Stimulated activated CD4-positive, alpha-beta T cell treated with anti-CD3 and anti-CD28 coated beads, Interleukin-15, amount 100 ng/mL, for 24 hours (primary cell): ENCODE measurements at regions not wholly inside any gene's neighbourhood (a gene's known extent, or its start where the extent isn't known, plus 50 kb on each side); places are given as distances from the start of the nearest gene placed in this dataset.

Source experiments
- DNase-seq: peaks from one replicate; pipeline ENCODE4 v3.0.0-alpha.2; 2020

DNA sequence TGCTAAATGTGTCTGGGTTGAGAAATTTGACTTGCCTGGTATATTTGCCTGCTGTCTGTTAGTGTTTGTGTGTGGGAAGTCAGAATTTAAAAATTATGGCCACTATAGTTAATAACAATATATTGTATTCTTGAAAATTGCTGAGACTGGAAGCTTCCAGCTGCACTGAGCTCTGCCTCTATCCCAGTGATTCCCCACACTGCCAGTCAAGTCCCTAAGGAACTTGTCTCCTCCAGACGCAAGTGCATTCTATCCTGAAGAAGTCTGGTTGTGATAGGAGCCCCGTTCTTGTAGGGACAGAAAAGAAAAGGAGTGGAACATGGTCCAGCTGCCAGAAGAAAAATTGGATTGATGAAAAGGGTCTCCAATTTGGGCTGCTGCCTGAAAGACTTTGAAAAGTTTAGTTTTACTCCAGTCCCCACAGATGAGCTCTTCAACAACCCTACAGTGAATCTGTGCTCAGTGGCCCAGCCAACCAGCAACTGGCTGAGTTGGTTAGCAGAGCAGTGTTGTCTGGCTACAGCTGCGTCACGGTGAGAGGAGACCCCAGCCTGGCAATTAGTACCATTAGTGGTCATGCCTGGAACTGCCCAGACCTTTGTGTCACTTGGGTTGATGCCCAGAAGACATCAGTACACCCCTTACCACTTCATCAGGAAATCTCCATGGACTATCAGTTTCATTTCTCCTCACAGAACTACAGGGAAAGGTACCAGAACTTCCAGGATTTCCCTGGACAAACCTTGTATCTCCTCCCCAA lies 183.1 kb upstream of the MCHR2 start:
- no peak for DNase-seq

DNA sequence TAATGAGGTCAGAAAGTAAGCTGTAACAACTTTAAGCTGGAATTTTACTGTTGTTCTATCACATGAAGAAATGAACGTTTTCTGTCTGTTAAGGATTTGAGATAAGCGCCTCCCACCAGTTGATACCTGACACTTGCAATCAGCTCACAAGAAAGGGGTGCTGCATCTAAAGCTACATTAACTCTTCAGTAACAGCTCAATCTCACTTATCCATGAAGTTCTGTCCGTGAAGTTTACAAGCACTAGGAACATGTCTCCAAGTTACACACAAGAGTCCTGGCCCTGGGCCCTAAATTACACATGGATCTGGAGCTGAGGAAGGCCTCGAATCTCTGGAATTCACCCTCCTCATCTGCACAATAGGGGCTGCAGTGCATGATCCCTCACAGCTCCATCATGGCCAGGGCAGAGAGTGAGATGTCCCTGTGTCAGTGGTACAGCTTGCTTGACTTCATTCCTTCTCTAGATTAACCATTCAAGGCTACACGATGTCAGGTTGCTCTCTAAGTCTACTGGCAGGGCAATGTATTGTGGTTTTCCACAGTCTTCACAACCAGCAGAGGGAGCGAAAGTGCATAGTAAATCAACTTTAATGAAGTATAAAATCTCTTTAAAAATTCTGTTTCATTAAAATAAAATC lies 182.4 kb upstream of the MCHR2 start:
- no peak for DNase-seq

DNA sequence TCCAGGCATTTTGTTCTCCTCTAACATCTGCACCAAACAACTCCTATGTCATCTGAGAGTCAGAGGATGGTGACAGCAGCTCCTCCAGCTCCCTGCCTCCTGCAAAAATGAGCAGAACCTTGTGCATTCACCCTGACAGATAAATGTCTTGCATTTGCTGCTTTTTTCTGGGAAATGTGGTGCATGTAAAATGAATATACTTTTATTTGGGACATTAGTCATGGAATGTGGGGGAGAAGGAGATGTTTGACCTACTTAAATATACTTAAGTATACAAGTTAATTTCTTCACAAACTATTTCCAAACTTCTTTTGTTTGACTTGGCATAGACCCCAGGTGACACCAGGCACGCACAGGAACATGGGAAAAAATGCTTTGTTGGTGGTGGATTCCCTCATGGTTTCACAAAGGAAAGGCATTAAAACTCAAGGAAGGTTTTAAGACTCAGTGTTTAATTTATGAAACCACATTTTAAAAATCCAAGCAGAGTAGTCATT lies 181.8 kb upstream of the MCHR2 start:
- no peak for DNase-seq

DNA sequence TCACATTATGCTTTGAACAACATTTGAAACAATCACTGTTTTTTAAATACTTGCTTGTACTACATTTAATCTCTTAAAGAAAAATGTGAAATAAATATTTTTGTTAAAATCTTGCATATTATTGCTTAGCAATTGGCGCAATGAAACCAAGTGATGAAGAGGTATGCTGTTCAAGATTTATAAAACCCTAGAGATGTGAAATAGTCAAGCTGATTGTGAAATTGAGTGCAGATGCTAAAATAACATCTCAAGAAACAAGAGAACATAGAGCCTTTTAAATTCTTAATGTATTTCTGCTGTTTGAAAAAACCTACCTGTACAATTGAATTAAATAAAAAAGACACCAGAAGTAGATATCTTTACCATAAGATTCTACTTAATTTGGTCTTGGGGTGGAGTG lies 179.2 kb upstream of the MCHR2 start:
- DNase-seq = no peak

DNA sequence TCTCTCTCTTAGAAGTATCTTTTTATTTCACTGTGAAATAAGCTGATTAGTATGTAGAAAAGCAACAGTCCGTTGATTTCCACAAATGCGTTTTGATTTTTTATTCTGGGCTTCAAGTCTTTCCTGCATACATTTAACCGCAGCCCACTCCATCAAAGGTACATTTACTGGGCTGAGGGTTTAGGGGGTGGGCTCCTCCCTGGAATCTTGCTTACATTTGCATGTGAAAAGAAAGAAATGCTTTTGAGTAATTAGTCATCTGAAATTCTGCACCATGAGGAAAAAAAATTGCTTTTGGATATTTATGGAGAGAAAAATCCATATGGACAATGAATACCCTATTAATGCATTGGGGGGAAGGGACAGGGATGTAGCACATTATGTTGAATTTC lies 178.3 kb upstream of the MCHR2 start:
- no peak for DNase-seq

DNA sequence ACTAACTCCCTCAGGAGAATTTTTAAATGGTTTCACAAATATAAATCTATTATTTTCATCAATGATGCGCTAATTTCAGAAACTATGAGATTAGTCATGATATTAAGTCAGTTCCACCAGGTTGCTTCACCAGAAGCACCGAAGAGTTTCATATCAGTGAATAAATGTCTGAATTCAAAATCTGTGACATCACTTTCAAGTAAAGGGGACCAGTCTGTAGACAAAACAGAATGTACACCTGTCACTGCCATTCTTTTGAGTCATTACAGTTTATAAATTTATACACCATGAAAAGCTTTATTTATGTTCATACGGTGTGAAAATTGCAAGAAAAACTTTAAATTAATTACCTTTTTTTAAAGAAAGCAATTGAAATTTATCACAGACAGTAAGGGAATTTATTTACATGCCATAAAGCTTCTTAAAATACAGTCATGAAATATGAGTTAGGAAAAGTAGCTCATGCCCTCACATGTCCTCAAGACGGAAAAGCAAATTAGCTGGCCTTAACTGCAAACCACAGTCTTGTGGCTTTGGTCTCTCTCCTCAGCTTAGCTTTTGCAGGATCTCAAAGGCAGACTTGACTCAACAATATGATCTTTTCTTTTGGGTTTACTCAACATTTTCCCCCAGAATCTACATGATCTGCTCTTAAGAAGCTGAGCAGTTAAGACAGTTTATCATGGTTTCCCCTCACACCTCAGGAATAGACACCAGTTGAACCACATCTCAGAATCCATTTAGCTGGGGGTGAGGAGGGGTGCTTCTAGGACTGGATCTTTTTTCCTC lies 177.7 kb upstream of the MCHR2 start:
- DNase-seq = no peak

DNA sequence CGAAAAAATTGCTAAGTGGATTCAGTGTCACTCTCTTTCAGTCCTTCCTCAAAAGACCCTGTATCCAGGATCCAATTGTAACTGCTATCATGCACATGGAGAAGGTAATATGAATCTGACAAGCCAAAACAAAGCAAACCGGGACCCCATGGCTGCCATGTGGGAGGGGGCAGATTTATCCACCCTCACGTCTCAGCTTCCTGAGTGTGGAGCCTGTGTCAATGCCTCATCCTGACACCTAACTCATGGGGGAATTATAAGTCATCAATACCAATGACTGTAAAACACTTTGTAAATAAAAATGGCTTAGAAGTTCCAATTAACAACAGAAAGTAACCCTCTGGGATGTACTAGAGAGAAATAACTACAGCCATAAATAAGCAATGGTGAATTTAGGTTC lies 174.1 kb upstream of the MCHR2 start:
- DNase-seq = no peak

DNA sequence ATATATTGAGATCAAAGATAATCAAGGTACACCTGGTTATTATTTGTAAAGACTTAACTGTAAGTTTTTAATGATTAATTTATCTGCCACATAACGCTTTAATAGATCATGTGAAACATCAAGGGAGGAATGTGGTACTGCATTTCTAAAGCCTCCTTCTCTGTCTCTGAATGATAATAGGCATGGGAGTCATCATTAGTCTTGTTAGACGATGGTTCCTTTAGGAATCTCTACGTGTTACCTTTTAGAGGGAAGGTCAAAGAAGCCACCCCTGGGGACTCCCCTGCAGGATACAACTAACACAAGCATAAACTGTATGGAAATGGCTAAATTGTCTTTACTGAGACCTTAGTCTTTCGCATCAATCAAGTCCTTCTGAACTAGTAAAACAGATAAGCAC lies 173.6 kb upstream of the MCHR2 start:
- no peak for DNase-seq

DNA sequence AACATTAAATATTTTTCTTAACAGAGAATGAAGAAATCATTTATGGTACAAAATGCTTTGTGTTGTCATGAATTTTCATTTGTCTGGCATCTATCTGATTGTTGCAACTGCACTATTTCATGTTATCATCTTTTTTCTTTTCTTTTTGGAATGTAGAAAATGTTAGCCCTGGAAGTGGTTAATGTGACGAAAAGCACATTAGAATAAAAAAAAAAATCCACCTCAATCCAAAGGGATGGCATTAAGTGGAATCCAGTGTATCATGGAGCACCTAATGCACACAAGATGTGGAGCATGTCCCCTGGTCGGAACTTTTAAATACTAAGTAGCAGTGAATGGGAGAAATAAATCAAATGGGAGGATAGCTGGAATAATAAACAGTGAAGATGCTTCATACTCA lies 172.9 kb upstream of the MCHR2 start:
- DNase-seq = no peak

DNA sequence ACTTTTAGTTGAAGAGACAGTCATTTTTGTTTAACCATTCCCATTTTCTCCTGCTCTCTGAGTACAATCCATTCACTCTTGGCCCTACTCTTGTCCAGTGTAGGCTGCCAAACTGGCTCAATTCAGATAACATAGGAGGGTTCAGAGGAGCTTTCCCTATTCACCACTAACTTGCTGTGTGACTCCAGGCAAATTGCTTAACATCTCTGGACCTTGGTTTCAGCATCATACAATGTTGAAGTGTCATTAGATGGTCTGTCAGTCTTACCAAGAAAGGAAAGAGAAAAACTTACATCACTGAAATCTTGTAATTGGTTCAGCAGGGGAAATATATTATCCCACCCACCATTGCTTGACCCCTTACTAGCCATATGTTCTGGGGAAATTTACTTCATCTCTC lies 171.4 kb upstream of the MCHR2 start:
- DNase-seq = no peak

DNA sequence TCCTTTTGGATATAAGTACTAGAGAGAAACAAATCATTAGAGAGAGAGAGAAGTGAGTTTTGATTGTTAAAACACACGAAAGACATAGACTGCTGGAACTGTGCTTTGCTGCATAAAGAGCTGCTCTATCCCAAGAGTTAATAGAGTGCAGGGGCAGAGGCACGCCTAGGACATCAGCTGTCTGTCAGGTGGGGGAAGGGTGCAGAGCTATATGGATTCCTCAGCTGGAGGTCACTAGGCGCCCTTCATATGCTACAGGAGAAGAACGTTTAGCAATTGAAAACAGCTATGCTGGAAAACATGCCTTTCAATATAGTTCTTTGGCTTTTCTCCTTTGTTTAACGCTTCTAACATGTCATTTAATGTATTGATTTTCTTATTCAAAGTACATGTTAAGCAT lies 169.0 kb upstream of the MCHR2 start:
- no peak for DNase-seq

DNA sequence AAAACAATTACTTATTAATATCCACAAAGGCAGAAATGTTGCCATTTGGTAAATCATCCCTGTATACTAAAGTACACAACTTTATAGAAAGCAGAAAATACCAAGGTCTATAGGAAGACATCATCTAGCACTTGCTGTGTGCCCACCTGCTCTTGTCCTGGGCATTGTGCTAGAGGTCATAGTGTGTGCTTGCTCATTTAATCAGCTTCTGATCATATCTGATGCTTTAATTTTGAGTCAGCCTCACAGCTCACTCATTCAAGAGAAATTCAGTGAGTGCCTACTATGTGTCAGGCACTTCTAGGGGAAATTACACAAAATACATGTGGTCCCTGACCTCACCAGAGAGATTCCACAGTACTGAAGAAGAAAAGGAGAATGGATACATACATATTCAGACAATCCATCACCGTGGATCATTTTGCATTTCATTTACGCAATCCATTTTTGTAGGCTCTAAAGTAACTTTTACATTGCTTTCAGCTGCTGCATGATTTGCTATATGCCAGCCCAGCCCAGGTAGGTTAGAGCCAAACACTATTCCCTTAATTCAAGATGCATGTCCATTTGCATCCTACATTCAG lies 167.9 kb upstream of the MCHR2 start:
- DNase-seq = no peak

DNA sequence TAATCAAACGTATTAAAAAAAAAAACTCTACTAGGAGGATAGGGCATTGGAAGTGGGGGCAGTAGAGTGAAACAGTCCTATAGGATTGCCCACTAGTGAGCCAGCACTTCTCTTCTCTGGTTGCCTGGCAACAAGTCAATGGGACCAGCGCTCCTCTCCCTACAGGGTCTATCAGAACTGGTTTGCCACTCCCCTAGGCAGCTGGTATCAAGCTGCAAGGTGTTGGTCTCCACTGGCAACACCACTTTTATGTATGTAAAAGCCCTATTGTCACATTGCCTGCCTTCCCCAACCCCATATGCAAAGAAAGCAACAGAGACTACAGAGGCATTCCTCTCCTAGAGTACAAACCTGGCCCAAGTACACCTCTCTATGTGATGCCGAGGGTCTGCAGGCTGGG lies 166.9 kb upstream of the MCHR2 start:
- no peak for DNase-seq

DNA sequence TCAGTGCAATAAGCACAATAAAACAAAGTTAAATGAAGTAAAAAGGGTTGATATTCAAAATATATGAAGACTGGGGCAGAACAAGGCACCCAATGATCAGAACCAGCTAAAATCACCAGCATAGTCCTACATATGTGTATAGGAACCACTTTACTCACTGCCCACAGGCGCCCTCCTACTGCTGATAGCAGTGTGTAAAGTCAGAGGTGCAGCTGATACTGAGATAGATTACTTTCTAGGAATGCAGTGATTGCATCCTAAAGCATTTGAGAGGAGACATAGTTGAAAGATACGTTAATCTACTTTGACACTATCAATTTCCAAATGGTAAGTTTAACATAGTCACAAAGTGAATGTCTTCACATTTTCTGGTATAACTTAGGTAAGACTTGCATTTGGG lies 161.1 kb upstream of the MCHR2 start:
- DNase-seq = no peak

DNA sequence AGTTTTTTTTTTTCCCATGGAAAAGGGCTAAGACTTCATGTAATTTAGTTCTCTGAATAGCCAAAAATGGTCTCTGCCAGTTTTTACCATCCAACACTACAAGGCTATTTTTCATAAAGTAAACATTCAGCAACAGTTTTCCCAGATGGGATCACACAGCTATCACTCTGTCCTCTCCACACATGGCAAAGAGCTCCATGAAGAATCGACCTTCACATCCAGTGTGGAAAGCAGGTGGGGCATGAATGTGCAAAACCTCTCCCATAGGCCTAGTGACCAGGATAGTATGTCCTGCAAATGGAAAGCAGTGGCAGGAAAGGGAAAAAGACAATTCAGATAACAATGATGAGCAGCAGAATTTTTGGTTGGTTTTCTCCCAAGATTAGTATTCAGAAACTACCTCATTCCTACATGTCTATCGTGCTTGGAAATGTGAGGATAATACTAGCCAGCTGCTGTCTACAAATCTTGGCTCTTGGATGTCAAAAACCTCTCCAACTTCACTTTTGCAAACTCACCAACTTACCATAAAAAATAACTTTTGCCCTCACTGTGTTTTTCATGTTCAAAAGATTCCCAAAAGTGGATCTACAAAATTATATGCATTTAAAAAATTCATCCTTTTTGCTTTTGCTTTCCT lies 159.7 kb upstream of the MCHR2 start:
- DNase-seq = no peak

DNA sequence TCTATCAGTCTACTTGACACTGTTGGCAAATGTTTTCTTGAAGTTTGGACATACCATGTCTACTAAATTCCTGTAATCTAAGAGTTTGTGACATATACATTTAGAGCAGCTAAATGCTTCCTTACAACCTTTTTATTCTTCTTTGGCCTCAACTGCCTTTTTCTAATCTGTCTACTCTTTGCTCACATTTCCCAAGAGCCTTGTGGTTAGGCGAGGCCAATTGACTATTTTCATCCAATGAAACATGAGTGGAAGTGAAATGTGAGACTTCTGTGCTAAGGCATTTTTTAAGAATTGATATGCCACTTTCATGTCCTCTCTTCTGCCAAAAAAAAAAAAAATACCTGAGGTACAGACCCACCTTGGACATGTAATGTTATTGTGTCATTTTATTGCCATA lies 158.2 kb upstream of the MCHR2 start:
- DNase-seq = no peak

DNA sequence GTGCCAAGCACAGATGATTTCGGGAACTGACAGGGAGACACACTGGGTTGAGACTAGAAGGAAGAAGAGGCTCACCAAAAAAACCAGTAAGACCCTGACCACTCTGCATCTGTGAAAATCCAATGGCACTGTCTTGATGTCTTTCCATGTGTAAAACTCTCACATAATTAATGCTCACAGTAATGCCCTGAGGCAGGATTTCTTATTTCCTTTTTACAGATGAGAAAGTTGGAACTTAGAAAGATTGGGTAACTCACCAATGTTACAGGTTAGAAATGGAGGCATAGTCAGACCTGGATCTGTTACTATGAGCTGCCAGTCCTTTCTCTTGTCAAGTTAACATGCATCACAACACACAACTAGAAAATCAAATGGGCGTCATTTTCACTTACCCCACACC lies 151.0 kb upstream of the MCHR2 start:
- no peak for DNase-seq

DNA sequence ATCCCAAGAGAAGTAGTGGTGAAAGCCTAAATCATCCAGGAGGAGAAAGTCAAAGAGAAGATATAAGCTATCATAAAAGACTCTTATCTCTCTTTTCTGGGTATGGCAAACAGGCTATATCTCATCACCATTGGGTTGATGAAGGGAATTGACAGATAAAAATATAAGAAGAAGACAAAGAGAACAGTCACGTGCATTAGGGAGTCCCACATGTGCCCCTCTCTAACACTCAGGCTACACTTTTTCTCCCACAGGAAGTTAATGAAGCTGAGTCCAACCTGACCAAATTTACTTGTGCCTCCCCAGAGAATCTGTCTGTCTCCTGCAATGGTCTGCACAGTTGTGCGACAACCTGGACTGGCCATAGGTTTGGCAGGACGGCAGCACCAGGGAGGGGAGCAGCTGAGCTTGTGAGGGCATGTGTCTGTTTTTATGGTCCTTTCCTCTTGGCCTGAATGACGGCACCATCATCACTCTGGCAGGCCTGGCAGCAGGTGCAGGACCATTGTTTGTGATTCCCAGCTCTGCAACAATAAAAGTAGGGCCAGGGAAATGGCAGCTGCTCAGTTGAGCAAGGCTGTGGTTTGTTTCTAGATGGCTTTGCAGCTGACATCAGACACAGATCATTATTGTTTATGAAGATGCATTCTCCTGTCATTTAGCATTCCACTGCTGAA lies 144.5 kb upstream of the MCHR2 start:
- DNase-seq = no peak

DNA sequence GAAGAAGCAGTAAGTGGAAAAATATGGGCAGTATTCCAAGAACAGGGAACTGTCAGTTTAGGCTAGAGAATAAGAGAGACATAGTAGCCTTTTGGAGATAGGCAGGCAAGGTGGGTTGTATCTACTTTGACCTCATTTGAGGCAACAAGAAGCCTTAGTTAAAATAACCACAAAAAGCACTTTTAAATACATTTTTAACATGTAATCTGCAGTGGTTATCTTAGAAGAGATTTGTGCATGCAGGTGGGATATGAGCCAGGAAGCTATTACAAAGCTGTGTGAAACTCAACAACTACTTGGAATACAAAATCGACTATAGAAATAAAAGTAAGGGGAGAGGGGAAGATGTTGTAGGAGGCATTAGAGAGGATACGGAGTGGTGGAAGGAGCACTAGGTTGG lies 143.7 kb upstream of the MCHR2 start:
- no peak for DNase-seq

DNA sequence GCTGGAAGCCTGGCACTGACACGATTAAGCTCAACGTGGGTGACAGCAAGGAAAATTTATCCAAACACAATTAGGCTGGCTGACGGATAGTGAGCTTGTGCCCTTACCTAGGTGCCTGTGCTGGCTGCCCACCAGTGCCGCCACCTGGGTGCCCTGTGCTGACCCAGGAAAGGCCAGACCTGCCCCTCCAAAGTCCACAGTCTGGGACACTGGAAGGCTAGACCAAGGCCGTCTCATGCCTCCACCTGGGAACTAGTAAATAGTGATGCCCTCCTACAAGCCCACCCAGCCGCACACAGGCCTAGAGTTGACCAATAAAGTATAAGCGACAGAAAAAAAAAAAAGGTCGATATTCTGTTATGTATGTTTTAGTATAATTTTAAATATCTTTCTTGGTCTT lies 142.6 kb upstream of the MCHR2 start:
- DNase-seq = no peak

DNA sequence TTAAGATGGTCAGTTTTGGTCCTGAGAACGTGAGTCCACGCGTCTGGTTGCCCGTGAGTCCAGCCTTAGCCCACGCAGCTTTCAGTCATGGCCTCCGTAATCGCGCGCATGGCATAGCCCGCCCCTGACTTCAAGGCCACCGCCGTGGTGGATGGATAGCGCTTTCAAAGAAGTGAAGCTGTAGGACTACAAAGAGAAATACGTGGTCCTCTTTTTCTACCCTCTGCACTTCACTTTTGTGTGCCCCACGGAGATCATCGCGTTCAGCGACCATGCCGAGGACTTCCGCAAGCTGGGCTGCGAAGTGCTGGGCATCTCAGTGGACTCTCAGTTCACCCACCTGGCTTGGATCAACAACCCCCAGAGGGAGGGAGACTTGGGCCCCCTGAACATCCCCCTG lies 142.0 kb upstream of the MCHR2 start:
- DNase-seq = no peak

DNA sequence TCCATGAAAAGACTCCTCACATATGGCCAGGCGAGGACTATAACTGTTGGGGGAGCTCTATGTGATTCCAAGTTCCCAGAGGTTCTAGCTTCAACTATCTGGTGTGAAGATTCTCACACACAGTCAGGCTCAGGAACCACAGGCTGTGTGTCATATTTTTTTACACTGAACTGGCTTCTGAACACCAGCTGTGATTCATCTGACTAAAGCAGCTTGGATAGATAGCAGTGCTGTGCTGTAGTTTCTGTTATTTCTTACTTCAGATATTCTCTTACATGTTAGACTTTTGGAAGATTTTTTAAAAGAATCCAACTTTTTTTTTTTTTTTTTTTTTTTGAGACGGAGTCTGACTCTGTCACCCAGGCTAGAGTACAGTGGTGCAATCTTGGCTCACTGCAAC lies 140.7 kb upstream of the MCHR2 start:
- DNase-seq = no peak

DNA sequence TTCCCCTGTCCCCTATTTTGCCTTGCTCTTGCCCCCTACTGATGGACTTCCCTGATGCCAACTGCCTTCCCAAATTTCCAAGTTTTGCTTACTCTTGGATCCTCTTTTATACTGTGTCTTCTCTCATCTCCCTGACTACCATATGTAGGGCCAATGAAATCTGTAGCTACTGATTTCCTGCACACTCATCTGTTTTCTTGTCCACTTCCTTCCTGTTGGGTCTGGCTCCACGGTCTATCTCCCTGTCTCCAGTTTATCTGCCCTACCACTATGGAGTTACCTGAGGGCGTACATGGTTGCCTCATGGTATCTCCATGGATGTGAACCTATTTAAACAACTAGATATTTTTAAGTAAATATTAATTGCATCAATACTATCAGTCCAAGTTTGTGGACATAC lies 140.3 kb upstream of the MCHR2 start:
- DNase-seq = no peak
